LNCAP (cell line): ENCODE measurements at regions not wholly inside any gene's neighbourhood (a gene's known extent, or its start where the extent isn't known, plus 50 kb on each side); places are given as distances from the start of the nearest gene placed in this dataset.

Experiments
- CTCF ChIP-seq: fragments of 450-650 bp; IDR thresholded peaks from 2 replicates; pipeline ENCODE4 v1.5.1; 2017; ENCODE audit warnings: mild to moderate bottlenecking

DNA sequence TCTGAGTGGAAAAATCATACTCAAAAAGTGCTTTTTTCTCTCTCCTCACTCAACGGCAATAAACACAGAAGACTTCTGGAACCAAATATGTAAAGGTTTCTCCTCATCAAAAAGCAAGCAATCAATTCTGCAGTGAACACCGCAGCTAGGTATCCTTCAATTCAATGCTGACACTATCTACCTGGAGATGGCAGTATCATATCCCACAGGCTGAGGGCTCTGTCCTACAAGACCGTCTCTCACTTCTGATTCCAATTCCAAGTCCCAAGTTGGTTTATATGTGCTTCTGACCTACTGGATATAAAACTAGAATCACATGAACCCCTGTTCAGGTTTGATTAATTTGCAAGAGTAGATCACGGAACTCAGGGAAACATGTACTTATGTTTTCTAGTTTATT is 59.7 kb upstream of the LUZP2 start:
- TF ChIP-seq CTCF = peak; percentile 32; the same call in 1 of the 2 replicates
